ENCODE measurements at regions not wholly inside any gene's neighbourhood (a gene's known extent, or its start where the extent isn't known, plus 50 kb on each side); places are given as distances from the start of the nearest gene placed in this dataset.

DNA sequence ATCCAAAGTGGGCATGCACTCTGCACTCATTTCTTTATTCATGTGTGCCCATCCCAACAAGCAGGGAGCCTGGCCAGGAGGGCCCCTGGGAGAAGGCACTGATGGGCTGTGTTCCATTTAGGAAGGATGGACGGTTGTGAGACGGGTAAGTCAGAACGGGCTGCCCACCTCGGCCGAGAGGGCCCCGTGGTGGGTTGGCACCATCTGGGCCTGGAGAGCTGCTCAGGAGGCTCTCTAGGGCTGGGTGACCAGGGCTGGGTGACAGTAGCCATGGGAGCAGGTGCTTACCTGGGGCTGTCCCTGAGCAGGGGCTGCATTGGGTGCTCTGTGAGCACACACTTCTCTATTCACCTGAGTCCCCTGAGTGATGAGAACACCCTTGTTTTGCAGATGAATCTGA lies 129.3 kb upstream of the B3GAT1 start:
- DNase-seq = no peak

DNA sequence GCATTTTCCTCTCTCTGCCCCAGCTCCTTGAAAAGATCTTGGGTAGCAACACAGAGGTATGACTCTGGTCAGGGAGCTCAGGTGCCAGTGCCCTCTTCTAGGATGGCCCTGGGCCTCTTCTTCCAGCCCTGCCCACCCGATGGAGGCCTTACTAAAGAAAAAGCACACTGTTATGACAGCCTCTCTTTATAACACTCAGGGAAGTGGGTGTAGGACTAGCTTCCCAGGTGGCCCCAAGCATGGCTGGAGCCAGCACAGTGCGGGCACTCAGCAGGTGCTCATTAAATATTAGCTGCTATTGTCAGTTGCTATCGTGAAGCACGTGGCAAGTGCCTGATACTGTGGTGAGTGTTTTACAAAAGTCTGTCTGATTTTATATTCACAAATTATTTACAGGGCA lies 127.2 kb upstream of the B3GAT1 start:
- DNase-seq = peak; percentile 53

DNA sequence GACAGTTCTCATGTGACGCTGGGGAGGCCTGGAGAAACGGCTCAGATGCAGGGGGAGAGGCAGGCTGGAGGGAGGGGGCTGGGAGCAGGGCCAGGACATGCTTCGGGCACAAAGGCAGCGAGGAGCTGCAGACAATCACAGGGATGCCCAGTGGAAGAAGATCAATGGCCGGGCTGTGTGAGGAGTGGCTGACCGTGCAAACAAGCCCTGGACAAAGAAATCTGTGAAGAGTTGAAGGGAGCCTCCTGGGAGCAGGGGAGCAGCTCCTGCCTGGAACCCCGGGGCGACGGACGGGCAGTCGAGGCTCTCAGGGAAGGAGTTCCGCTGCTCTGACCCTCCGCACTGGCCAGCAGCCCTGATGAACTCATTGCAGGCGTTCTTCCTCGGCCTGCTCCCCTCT lies 126.7 kb upstream of the B3GAT1 start:
- DNase-seq = peak; percentile 19

DNA sequence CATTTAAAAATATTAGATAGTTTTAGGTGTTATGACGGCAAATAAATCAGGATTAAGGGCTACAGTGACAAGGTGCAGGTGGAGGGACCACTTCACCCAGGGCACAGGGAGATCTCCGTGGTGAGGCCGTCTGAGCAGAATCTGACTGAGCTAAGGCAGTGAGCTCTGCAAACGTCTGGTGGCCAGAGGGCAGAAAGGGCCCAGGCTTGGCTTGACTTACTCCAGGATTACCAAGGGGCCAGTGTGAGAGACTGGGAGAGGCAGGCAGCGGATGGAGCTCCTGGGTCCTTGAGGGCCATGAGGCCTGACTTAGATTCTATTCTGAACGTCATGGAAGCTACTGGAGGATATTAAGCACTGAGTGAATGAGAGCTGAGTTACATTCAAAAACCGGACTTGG lies 125.9 kb upstream of the B3GAT1 start:
- DNase-seq = peak; percentile 53

DNA sequence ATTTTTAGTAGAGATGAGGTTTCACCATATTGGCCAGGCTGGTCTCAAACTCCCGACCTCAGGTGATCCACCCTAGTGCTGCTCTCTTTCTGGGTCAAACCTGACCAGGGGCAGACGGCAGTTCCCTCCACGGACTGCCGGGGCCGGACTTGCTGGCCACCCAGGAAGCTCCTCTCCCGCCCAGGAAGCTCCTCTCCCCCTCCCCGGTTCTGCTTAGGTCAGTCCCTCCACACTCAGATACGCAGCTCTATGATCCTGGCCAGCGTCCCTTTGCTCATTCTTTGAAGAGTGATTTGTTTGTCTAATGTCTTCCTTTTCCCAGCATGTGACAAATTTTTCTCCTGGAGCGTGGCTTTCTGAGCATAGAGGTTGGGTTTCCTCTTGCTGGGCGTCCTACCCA lies 125.3 kb upstream of the B3GAT1 start:
- peak; percentile 53 for DNase-seq

DNA sequence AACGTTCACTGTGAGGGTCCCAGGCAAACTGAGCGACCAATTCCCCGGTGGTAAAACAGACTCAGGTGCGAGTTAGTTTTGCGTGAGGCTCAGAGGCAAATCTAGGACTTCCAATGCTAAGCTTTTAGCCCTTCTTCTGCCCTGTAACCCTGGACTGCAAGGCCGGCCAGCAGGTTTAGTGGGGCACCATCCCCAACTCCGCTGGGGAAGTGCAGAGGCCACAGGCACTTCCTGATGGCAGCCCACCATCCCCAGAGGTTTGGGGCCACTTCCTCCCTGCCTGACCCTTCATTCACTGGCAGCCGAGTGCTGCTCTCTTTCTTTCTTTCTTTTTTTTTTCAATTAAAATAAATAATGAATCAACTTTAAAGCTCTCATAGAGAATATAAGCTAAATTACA lies 124.6 kb upstream of the B3GAT1 start:
- DNase-seq = no peak

DNA sequence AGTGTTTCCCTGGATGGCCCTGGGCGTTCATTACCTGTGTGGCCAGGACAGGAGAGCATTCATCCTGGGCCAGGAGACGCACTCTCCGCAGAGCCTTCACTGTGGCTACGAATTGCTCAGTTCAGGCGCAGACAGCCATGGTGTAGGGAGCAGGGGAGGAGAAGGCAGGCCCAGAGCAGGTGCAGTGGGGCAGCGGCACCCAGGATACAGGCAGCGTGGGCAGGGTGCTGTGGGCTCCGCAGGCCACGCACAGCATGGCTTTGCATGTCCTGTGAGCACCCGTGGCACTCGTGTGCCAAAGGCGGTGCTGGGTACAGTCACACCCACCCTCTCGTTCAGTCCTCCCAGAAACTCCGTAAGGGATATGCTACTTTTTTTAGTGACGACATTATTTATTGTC lies 124.2 kb upstream of the B3GAT1 start:
- DNase-seq = peak; percentile 13

DNA sequence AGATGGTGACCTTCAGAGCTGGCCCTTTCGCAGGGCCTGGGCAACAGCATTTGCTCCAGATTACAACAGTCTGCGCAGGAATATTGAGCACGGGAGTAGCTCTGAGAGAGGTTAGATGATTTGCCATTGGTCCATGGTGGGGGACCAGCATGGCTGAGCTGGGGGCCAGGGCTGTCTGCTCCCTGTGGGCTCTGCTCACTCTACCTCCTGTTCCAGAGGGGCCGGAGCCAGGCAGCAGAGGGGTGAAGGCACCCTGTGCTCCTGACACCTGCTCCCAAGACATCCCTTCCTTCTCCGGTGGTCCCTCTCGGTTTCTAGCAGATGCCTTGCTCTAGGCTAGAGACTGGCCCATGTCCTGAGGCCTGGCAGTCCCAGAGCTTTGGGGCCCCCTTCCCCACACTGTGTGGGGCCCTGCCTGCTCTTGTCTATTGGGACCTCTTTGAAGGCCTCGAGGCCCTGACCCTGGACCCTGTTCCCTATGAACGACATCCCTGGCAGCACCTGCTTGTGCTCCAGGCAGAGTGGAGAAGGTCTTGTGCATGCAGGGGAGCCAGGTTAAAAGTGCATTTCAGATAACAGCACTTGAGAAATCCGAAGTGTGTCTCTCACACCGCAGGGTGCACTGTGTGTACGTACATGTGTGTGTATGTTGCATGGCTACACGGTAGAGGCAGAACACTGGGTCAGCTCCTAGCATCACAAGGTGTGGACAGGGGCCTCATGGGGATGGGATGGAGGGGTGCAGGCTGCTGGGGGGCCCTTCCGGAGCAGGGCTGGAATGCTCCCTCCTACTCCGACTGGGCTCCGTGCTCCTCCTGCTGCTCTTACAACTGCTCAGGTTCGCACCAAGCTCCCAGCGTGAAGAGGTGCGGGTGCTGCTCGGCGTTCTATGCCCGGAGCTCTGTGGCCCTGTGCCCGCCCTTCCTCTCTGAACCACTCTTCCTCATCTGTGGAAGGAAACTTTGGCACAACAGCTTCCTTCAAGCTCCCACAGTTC lies 123.3 kb upstream of the B3GAT1 start:
- peak; percentile 46 for DNase-seq

DNA sequence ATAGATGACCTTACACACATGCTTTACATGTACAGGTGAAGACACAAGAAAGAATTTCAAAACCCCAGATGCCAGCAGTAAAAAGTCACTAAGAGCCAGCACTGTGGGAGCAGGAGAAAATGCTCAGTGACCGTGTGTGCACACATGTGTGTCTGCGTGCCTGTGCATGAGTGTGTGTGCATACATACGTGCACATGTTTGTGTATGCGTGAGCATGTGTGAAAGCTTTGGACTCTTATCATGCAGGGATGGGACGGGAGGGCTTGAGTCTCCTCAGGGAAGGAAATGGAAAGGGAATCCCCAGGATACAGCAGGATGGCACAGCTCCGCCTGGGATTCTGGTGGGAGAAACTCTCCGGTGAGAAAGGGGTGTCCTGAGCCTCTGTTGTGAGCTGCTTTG lies 121.5 kb upstream of the B3GAT1 start:
- DNase-seq = peak; percentile 44

DNA sequence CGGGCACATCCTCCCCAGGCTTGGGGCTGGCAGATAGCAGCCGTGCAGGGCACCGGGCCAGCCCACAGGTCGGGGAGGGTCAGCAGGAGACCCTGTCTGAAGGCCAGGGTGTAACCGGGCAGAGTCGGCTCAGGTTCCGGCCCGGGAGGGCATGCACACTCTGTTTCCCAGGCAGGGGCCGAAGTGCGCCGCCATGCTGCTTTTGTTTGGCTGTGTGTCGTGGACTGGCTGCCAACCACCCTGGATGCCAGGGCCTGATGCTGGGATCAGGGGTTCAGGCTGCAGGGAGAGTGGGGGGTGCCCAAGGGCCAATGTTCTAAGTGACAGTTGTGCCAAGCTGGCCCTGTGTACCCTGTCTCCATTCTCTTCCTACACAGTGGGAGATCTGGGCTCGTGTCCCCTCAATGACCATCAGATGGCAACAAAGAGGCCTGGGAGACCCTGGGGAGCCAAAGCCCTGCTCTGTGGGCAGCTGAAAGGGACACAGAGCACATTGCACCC lies 120.9 kb upstream of the B3GAT1 start:
- DNase-seq = peak; percentile 42

DNA sequence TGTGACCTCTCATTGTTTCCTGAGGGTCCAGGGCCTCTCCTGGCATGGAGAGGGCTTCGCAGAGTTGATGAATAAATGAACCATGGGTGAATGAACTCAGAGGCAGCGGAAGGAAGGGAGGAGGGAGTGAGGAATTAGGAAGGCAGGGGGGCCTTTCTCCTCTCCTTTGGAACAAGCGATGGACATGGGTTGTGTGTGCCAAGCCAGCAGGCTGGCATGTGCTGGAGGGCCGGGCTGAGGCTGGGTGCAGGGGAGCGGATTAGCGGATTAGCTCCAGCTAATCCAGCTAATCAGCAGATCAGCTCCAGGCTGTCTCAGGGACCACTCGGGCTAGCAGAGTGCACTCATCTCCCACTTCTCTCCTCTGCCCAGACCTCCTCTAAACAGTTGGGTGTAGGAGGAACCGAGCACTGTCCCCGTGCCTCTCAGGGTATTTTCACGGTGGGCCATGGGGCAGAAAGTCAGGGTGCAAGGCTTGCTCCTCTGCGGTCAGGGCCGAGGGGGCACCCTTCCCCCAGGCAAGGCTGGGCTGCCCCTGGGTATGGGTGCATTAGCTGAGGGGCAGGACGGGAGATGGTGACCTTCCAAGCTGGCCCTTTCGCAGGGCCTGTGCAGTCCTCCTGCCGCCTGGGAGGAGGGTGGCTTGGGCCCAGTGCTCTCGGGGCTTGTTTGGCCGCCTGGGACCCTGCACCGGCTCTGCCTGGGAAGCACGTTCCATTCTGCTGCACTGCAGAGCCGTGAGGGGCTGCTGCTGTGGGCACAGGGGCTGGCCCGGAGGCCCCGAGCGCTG lies 120.3 kb upstream of the B3GAT1 start:
- DNase-seq = peak; percentile 37

DNA sequence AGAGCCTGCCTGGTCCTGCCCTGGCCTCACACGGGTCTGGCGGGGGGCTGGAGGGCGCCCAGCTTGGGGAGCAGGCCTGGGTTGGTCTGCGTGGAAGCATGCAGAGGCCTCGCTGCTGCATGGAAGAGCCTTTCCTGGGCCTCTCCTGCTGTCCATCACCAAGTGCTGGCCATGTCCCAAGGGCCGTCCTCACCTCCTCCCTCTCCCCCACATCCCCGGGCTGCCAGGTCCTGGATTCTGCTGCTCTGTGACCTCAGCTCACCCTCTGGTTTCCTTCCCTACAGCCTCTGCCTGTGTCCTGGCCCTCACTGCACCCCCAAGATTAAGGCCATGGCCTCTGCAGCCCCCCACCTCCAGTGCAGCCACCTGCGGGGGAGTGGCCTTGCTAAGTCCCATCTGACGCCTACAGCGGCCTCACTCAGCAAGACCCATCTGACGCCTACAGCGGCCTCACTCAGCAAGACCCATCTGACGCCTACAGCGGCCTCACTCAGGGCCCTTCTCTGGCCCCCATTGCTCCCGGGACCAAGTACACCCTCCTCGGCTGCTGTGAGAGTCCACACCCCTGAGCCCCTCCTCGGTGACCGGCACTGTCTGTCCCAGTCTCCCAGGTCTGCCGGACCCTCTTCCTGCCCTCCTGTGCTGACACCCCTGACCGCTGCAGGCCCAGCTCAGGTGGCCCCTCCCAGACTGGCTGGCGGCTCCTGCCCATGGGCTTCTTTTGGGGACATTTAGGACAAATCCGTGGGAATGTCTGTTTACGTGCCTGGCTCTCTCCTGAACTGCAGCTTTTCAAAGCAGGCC lies 119.5 kb upstream of the B3GAT1 start:
- peak; percentile 54 for DNase-seq

DNA sequence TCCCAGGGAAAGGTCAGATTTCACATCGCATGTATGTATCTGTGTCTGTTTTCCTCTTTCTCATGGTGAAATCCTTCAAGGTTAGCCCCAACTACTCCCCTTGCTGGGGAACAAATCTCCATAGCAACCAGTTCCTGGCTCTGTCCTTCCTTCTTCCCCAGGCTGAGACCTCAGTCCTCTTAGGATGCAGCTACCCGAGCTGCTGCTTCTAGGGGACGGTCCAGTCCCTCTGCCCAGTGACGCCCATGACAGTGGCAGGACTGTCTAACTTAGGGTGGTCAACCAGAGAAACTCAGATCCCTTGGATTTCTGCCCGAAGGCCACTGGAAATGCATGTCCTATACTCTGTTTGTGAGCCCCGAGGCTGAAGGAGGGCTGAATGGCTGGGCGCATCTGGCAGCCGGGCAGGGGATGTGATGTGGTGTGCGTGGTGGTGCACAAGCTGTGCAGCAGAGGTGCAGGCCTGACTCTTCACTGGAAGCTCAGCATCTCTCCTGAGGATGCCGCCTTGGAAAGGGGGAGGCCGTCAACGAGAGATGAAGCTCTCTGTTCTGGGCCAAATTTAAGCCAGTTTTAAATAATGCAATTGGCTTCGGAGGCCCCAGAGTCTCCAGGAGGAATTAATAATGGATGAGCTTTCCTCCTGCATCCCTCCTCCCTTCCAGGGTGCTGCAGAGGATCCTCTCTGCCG lies 118.7 kb upstream of the B3GAT1 start:
- peak; percentile 46 for DNase-seq

DNA sequence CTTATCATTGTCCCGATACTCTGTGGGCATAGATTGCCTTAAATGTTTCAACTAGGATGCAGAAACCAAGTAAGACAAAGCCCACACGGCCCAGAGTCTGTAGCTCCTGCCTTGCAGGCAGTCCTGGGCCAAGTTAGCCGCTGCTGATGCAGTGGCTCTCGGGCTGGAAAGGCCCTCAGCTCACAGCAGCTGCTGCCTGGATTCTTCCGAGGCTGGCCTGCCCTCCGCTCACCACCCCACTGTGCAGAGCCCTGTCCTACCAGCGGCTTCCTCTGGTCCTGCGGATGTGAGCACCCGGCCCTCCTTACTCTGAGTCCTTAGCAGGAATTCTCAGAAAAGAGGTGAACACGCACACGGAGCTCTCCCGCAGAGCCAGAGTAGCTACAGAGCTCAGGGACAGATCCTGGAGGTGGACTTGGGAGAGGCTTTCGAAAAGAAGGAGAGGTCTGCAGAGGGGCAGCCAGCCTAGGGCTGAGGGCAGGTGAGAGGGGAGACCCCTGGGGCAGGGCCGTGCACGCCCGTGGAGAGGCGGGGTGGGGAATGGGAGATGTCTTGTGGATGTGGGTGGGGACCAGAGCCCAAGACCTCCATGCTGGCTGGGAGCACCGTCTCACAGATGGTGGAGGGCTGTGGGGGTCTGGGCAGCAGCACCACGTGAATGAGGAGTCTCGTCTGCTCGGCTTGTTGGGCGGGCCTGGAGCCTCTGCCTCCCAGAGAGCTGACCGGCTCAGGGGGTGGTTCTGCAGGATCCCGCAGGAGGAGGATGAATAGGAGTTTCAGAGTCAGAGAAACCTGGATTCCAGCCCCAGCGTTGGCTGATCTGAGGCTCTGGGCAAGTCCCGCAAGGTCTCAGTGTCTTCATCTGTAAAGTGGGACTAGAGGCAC lies 117.4 kb upstream of the B3GAT1 start:
- DNase-seq = peak; percentile 55

DNA sequence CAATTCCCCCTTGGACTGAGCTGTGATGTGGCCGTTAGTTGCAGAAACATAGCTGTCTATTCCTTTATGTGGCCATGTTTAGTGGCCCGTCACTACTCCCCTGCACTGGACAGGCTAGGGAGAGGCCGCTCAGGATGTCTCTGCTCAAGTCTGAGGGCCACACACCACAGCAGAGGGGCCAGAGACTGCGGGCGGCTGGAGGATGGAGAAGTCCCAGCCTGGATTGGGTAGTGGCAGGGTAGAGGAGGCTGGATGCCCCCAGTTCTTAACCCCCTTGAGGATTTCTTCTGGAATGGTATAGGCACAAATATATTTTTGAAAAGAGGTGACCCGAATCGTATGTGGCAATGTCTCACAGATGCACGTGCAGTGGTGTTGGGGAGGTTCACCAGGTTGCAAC lies 116.4 kb upstream of the B3GAT1 start:
- DNase-seq = peak; percentile 30

DNA sequence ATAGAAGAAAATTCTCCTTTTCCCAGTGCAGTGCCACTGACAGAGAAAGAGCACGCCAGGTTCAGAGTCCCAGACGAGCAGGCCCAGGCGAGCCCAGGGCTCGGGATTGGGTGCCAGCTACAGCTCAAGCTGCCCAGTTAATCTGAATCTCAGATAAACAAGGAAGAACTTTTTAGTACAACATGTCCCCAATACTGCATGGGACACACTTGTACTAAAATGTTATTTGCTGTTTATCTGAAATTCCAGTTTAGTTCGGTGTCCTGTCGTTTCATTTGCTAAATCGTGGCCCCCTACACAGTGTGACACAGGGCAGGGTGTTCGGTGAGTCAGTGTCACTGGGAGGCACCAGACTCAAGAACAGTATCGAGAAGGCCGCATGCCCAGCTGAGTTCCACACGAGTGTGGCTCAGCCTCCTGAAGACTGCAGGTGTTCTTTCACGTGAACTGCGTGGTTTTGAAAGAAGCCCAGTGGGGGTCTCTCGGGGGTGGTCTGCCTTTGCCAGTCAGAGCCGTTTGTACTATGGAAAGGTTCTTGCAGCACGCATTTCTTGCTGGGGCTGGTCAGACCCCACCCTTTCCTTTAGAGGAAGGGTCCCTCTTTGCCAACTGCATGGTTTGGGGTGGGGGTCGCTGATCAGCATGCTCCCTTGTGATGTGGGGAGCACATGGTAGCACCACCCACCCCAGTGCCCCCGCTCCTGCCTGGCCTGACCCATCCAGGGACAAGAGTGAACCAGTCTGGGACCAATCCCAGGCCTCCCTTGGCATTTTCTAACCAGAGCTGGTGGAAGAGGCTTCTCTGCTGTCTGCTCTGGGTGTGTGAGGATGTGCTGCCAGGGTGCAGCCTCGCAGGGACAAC lies 115.6 kb upstream of the B3GAT1 start:
- DNase-seq = peak; percentile 30

DNA sequence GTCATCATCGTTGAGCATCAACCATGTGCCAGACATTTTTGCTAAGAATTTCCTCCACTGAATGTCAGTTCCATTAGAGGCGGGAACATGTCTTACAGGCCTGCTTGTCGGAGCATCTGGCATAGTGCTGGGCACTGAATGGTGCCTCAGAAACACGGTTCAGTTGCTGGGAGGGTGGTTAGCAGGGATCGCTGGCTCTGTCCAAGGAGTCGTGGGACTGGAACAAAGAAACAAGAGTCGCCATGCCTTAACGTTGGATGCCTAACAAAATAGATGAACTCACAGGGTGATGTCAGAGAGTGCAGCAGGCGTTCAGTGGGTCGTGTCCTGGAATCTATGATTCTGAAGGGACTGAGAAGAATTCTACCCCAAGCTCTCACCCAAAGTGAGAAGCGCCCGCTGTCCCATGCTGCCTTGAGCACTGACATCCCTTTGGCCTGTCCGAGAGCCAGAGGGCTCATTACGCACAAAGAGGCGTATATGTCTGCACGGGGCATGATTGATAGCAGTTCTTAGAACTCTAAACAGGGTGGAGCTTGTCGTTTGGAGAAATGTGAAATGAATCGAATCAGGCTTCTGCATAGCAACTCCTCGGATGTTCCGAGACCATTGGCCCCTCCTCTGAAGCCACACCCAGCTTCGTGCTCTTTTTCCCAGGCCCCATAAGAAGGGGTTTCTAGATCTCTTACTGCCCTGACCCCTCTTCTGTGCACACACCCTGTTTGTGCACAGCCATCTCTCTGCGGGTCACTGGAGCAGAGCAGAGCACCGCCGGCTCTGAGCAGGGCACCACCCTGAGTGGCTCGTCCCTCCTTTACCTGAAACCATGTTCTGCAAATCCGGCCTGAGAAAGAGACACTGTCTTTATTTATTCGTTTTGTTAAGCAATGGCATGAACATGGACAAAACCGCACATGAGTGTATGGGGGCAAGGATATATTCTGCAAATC lies 113.1 kb upstream of the B3GAT1 start:
- DNase-seq = peak; percentile 37

DNA sequence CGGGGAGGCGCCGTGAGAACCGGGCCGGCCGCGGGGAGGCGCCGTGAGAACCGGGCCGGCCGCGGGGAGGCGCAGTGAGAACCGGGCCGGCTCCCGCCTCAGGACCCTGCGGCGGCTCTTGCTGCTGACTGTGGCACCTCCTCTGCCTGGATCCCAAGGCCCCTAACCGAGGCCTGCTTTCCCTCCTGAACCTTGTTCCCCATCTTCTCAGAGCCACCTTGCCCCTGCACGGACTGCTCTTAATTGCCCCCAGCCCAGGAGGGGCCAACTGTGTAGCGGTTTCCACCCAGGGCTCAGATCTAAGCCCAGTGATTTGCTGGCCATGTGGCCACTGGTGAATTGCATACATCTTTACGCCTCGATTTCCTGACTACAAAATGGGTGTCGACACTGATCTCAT lies 112.2 kb upstream of the B3GAT1 start:
- DNase-seq = peak; percentile 33
